ENCODE measurements at regions not wholly inside any gene's neighbourhood (a gene's known extent, or its start where the extent isn't known, plus 50 kb on each side); places are given as distances from the start of the nearest gene placed in this dataset.

GRCh38 chr18:28729321-28729720, 552.4 kb upstream of the CDH2 start:
- TF ChIP-seq POLR2A (IDR thresholded peaks at IDR 0.05) (no peak), CTCF (IDR thresholded peaks at IDR 0.05) (no peak)

Data from uterus (tissue), 2 donors.